ENCODE measurements at regions not wholly inside any gene's neighbourhood (a gene's known extent, or its start where the extent isn't known, plus 50 kb on each side); places are given as distances from the start of the nearest gene placed in this dataset.
"Not testable (repeated sequence)": the region's sequence is repeated elsewhere in the genome, so short reads cannot be mapped to it uniquely, and the experiment has no call there.

DNA sequence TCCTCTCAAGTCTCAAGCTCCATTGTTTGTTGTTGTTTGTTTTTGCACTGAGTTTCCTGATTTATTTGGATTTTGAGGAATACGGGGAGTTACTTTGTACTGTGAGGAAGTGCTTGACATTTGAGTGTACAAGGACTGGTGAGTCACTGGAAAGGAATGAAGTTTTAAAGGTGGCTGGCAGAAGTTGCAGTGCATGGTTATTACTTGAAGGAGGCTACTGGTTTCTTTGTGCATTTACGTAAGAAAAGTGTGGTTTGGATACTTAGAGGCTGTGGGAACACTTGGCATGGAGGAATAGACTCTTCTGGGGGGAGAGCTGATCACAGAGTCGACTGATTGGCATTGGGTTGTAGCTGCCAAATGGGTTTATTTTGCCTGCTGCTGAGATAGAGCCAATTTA, 919.0 kb downstream of the TAF11L14 start:
- no peak for DNase-seq (ENCODE audit: low read depth)

DNA sequence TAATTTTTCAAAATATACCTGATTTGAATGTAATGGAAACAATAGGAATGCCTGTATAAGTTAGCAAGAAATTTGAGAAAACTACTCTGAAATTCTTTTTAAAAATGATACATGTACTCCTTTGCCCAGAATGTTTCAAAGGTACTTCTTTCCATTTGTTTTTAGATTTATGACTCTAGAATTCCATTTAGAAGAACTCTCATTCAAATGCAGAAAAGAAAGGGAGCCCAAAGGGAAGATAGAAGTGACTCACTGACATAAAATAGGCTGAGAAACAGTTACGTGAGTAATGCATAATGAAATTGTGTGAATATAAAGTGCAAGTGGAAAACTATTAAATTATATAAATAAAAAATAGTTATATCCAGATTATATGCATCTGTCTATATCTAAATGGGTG, 926.3 kb downstream of the TAF11L14 start:
- no peak for DNase-seq (ENCODE audit: low read depth)

DNA sequence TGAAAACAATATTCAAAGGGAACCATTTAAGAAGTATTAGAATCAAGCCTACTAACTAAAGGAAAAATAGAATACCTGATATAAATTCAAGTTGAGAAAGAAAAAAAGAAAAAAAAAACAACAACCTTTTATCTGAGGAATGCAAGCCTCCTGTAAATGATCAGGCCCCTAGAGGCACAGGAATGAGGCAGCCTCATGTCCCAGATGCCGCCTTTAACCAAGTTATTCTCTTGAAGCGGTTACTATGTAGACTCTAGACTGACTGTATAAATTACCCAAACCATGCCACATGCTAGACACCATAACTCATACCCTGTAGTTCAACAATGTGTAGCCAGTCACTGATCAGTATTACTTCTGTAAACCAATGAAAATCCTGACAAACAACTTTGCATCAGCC, 929.6 kb downstream of the TAF11L14 start:
- no peak for DNase-seq (ENCODE audit: low read depth)

DNA sequence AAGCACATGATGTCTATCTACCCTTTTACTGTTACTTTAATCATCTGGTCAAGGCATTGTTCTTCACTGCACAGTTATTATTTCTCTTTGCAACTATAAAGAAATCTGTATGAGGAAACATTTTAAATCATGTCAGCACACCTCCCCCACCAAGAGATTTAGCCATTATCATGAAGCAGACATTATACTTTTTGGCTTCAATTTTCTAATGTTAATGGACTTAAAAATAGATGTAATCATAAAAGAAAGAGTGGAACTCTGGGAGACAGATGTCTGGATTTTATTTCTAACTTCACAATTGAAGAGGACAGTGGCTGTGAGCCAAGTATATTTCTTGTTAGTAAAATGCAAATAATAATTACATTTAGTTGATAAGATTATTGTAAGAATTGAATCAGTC, 932.4 kb downstream of the TAF11L14 start:
- no peak for DNase-seq (ENCODE audit: low read depth)

DNA sequence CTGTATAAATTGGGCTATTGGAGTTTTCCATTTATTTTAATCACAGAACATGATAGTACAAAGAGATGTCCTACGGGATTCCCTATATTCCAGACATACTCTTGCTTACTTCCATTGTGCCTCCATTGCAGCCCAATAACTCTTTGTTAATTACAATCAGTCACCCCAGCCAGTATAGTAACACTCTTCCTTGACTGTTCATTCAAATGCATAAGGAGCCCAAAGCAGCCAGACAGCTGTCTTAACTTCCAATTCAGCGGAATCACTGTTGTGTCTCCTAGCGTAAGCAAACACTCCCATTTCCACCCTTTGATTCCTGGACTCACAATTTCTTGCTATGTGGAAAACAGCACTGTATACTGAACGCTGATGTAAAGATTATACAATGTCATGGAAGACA, 942.3 kb downstream of the TAF11L14 start:
- DNase-seq (ENCODE audit: low read depth) = no peak

DNA sequence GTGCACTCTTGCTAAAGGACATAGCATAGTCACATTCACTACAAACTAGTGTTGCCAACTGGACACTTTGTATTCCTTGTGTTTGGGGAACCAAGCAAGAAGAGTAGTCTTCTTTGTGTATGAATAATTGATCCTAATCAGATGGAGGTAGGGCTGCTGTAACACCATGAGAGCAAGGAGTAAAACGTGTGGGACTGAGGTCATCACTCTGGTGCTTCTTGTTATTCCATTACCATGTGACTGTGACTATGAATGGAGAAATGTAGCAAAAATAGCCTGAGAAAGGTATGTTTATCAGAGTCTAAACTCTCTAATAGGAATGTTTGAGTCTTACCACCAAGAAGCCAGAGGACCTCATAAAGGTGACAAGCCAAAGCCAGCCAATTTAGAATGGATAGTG, 966.9 kb downstream of the TAF11L14 start:
- no peak for DNase-seq (ENCODE audit: low read depth)

DNA sequence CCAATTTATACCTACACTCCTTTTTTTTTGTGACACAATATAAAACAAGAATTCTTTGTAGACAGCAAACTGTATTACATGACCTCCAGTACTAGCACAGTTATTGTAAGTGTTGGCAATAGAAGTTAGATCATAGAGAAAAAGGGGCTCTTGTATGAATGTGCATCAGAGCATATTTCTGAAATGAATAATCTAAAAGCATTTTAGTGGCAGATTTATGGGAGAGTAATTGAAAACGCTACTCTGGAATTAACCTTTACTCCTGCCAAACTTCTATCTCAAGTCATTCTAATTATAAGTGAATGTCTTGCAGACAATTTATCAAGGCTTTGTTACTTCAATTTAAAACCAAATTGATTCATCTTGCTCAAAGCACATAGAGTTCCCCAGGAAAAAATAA, 968.1 kb downstream of the TAF11L14 start:
- no peak for DNase-seq (ENCODE audit: low read depth)

DNA sequence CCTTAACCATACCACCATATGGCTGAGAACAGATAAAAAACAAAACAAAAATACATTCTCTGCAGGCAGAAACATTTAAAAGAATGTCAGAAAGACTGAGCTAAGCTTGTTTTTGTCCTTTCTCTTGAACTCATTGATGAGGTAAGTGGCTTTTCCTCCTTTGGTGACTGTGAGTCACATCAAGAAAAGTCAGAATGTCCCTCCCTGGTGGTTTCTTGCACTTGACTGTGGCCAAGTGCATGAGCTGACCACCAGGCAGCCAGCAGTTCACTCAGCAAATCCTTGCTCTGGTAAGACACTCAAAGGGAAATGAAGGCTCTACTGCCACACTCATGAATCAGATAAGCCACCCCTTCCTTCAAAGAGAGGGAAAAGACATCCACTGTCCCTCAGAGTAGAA, 970.9 kb downstream of the TAF11L14 start:
- no peak for DNase-seq (ENCODE audit: low read depth)

DNA sequence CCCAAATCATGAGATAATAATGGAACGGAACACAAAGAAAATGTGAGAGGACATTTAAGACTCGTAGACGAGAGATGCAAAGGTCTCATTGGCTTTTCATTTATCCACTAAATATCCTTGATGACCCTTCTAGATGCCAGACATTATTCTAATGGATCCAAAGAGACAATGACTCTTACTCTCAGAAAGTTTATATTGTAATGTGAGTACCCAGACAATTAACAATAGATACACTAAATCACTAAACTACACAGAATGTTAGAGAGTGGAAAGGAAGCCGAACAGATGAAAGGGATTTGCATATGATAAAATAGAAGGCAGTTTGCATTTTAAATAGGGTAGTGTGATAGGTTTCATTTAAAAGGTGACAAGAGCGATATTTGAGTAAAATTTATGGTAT, 973.3 kb downstream of the TAF11L14 start:
- DNase-seq (ENCODE audit: low read depth) = no peak

DNA sequence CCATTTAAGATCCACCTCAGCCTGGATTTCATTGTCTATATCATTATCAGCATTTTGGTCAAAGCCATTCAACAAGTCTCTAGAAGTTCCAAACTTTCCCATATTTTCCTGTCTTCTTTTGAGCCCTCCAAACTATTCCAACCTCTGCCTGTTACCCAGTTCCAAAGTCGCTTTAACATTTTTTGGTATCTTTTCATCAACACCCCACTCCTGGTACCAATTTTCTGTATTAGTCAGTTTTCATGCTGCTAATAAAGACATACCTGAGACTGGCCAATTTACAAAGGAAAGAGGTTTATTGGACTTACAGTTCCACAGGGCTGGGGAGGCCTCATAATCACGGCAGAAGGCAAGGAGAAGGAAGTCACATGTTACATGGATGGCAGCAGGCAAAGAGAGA, 982.9 kb downstream of the TAF11L14 start:
- DNase-seq (ENCODE audit: low read depth) = not testable (repeated sequence)

DNA sequence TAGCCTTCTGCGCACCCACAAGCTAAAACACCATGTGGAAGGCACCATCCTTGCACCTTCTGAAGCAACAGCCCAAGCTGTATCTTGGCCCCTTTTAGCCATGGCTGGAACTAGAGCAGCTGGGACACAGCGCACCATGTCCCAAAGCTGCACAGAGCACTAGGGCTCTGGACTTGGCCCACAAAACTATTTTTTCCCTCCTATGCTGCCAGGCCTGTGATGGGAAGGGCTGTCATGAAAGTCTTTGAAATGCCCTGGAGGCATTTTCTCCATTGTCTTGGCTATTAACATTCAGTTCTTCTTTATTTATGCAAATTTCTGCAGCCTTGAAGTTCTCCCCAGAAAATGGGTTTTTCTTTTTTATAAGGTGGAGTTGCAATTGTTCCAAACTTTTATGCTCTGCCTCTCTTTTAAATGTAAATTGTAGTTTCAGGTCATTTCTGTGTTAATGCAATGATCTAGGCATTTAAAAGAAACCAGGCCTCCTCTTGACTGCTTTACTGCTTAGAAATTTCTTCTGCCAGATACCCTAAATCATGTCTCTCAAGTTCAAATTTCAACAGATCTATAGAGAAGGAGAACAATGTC, 996.3 kb downstream of the TAF11L14 start:
- no peak for DNase-seq (ENCODE audit: low read depth)

DNA sequence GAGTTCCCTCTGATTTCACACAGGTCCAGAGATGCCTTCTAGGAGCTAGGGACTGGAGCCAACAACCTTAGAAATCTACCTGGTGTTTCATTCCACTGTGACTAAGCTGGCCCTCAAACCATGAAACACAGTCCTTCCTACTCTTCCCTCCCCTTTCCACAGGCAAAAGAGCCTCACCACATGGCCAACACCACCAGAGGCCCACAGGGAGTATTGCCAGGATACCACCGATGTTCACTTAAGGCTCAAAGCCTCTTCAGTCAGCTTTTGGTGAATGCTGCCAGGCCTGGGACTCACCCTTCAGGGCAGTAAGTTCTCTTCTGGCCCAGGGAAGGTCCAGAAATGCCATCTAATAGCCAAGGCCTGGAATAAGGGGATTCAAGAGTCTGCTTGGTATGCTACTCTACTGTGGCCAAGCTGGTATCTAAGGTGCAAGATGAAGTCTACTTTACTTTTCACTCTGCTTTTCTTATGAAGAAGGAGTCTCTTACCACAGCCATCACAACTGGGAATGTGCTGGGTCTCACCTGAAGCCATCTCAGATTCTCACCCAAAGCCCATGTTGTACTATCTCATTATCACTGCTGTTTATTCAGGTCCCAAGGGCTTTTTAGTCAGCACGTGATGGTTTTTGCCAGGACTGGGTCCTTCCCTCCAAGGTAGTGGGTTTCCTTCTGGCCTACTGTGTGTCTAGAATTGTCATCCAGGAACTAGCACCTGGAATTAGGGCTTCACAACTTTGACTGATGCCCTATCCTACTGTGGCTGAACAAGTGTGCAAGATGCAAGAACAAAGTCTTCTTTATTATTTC, 1018.4 kb downstream of the TAF11L14 start:
- DNase-seq (ENCODE audit: low read depth) = no peak

DNA sequence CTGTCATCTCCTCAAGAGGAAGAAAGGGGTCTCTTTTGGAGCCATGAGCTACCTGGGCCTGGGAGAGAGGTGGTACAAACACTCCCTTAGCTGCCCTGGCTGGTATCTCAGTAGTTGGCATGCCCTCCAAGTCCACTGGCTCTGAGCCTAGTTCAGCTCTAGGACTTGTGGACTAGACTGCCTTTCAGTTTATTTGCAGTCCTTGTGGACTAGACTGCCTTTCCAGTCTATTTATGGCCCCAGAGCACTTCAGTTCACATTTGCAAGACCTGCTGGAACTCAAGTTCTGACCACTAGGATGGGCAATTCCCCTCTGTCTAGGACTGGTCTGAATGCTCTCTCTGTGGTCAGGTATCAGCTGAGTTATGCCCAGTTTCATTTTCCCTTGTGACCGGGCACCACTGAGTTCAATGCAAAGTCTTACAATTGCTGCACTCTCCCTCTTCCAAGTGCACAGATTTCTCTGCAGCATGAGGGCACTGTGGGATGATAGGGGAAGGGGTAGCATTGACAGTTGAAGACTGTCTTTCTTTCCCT, 1019.0 kb downstream of the TAF11L14 start:
- no peak for DNase-seq (ENCODE audit: low read depth)

DNA sequence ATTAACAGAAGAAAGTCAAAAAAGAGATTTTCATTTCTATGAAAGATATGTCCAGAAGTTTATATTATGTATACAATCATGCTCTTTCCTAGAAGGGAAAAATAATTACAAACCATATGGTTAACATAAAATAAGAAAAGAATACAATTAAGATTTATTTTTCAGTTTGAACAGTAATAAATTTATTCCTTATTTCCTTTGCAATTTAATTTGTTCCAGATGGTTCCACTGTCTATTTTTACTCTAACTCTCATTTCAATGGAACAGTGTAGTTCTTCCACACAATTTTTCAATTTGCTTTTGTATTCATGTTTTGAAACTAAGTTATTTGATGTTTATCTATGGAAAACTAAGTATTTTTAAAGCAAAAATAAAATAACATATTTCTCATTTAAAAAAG, 1026.3 kb downstream of the TAF11L14 start:
- no peak for DNase-seq (ENCODE audit: low read depth)

DNA sequence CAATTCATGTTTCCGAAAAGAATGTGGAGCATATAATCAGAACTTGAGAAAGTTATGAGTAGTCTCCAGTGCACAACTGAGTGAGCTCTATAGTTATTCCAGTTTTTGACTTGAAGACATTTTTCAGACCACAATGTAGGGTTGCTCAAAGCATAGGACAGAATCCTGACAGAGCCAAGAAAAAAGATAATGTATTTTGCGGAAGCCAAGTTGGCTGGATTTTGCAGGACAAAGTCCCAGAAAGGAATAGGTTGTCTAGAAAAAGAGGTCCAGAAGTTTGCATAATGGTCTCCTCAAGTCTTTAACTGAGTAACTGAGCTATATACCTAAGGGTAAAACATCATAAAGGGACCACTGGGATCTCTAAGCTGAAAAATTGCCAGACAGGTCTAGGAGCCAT, 1028.0 kb downstream of the TAF11L14 start:
- DNase-seq (ENCODE audit: low read depth) = no peak

DNA sequence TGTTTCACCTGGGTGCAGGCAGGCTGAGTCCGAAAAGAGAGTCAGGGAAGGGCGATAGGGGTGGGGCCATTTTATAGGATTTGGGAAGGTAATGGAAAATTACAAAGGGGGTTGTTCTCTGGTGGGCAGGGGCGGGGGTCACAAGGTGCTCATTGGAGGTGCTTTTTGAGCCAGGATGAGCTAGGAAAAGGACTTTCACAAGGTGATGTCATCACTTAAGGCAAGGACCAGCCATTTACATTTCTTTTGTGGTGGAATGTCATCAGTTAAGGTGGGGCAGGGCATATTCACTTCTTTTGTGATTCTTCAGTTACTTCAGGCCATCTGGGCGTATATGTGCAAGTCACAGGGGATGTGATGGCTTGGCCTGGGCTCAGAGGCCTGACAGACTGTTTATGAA, 1040.0 kb downstream of the TAF11L14 start:
- DNase-seq (ENCODE audit: low read depth) = not testable (repeated sequence)

DNA sequence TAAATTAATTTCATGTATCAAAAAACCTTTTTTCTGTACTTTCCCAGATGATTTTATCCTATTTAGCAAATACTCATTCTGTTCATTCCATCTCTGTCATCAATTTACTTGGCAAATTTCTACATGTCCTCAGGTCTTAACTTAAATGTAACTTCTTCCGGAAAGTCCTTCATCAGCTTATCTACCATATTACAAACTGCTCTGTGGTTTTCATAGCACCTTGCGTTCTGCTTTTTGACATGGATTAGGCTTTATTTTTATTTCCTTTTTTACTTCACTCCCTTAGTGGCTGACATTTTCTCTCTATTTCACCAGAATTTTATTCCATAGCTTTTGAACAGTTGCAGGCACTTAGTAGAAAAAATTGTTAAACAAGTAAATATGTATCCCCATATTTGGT, 1040.8 kb downstream of the TAF11L14 start:
- no peak for DNase-seq (ENCODE audit: low read depth)

DNA sequence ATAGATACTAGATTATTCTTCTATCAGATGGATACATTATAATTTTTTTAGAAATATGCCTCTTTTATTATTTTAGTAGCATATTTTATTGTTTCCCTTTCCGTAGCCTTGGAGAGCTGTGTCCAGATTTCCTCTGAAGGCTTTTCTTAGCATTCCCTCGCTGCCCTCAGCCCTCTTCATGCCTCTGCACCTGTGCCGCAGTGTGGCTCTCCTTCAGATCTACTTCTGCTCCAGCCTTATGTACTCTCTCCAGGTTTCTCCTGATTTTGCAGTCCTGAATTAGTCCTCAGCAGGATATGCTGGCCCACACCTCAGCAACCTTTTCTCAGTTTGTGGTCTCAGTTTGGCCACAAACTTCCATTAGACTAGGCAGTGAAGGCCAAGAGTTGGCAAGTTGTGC, 1052.0 kb downstream of the TAF11L14 start:
- no peak for DNase-seq (ENCODE audit: low read depth)

DNA sequence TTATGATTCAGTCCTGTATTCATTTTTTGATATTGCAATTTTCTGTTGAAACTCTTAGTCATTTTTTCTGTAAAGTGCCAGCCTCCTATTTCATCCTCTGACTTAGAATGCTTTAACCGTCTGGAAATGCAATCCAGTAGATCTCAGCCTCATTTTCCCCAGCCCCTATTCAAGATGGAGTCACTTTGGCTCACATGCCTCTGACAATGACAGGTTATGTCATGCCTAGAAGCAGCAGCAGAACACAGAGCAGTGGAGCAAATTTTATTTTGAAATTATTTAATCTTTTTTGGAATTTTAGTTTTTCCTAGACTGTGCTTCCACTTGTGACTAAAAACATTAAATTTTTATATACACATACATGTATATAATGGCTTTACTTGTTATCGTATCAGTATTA, 1053.2 kb downstream of the TAF11L14 start:
- no peak for DNase-seq (ENCODE audit: low read depth)

DNA sequence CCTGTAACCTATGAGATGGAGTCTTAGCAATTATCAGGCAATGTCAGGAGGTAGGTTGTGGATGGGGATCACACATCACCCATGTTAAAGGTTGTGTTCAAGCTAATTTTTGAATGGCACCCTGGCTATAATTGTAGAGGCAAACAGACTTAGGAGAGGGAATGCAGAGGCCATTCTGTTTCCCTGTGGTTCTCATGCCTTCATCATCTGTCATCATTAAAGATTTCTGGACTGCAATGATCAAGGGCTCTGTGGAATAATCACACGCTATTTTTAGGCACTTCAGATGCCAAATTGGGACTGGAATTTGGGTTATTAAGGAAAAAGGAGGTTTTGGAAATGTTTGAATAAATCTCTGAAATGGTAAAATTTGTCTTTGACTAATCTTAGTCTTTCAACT, 1065.4 kb downstream of the TAF11L14 start:
- DNase-seq (ENCODE audit: low read depth) = no peak

DNA sequence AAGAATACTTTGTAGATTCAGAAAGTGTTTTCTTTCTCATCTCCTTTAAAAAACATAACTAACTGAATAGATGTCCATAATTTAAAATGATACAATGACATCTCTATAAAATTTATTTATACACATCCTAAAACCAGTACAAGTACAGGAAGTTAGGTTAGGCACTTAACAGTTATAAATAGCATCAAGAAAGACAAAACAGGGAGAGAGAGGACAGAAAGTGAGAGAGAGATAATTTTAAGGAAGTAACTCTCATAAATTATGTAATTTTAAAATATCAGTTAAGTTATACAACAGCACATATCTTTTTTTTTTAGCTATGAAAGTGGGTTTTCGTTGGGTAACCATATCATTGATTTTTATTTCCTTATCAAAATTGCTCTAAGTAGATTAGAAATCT, 1068.6 kb downstream of the TAF11L14 start:
- no peak for DNase-seq (ENCODE audit: low read depth)

DNA sequence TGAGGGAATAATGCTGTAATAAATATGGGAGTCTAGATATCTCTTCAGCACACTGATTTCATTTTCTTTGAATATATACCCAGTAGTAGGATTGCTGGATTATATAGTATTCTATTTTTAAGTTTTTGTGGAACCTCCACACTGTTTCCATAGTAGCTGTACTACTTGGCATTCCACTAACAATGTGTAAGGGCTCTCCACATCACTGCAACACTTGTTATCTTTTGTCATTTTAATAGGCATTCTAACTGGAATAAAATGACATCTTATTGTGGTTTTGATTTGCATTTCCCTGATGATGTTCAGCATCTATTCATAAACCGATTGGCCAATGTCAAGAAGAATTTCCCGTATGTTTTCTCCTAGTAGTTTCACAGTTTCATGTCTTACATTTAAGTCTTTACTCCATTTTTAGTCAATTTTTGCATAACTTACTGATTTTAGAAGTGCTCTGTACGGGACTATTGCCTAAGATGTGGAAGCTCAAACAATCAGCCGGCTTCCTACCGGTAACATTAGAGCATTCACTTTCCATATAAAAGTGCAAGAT, 1078.8 kb downstream of the TAF11L14 start:
- no peak for DNase-seq (ENCODE audit: low read depth)

DNA sequence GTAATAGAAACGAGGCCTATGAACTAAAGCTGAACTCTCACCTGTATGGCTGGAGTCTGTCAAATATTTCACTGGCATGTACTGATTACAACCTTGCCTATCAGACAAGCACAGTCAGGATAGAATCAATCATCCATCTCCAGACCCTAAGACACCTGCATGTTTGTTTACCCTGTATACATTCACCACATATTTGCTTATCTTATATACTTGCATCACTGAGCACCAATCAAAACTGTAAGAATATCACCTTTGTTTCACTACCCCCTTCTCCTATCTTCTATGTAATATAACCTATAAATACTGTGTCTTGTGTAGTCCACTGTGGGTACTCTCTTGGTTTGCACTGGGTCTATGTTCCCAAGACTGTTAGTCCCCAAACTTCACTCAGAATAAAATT, 1085.7 kb downstream of the TAF11L14 start:
- DNase-seq (ENCODE audit: low read depth) = no peak
